ENCODE measurements at regions not wholly inside any gene's neighbourhood (a gene's known extent, or its start where the extent isn't known, plus 50 kb on each side); places are given as distances from the start of the nearest gene placed in this dataset.

DNA sequence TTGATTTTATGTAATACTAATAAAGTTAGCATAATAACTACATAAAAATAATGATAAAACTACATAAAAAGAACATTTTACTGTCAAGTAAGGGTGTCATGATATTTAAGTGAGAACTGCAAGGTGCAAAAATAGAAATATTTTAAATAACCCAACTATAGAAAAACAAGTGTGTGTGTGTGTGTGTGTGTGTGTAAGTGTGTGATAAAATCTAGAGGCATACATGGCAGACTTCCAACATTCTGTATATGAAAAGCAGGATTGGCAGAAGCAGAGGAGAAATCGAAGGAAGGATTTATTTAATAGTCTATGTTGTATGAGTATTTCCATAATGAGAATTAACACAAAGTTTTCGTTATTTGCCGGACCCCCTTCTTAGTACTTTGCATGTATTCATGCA, 334.1 kb downstream of the KCNJ2 start:
- TF ChIP-seq, protein P1, sequence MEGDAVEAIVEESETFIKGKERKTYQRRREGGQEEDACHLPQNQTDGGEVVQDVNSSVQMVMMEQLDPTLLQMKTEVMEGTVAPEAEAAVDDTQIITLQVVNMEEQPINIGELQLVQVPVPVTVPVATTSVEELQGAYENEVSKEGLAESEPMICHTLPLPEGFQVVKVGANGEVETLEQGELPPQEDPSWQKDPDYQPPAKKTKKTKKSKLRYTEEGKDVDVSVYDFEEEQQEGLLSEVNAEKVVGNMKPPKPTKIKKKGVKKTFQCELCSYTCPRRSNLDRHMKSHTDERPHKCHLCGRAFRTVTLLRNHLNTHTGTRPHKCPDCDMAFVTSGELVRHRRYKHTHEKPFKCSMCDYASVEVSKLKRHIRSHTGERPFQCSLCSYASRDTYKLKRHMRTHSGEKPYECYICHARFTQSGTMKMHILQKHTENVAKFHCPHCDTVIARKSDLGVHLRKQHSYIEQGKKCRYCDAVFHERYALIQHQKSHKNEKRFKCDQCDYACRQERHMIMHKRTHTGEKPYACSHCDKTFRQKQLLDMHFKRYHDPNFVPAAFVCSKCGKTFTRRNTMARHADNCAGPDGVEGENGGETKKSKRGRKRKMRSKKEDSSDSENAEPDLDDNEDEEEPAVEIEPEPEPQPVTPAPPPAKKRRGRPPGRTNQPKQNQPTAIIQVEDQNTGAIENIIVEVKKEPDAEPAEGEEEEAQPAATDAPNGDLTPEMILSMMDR (IDR thresholded peaks at IDR 0.05), result no peak
- TF ChIP-seq POLR2A (IDR thresholded peaks at IDR 0.05), result no peak
